ENCODE measurements at regions not wholly inside any gene's neighbourhood (a gene's known extent, or its start where the extent isn't known, plus 50 kb on each side); places are given as distances from the start of the nearest gene placed in this dataset.
"Not testable (repeated sequence)": the region's sequence is repeated elsewhere in the genome, so short reads cannot be mapped to it uniquely, and the experiment has no call there.

- not testable (repeated sequence) for TF ChIP-seq CTCF (IDR thresholded peaks at IDR 0.05); EZH2 (IDR thresholded peaks at IDR 0.05; ENCODE audit: borderline replicate concordance, insufficient read depth, low read depth, low read length, poor library complexity, severe bottlenecking)
Observed at GRCh38 chr1:21380147-21380546, 59.8 kb upstream of the NBPF3 start.

Measured in B cell (primary cell).